HUES64 (cell line): ENCODE measurements at regions not wholly inside any gene's neighbourhood (a gene's known extent, or its start where the extent isn't known, plus 50 kb on each side); places are given as distances from the start of the nearest gene placed in this dataset.

Source experiments
- H3K27ac ChIP-seq: 2 replicates; pipeline ENCODE4 v1.7.0; 2013; ENCODE audit warnings: low read depth, low read length, inconsistent platforms
- H3K27me3 ChIP-seq: 2 replicates; pipeline ENCODE4 v1.6.1; 2013; ENCODE audit warnings: mild to moderate bottlenecking, low read length; ENCODE audit not compliant: insufficient read depth
- H3K36me3 ChIP-seq: 2 replicates; pipeline ENCODE4 v1.6.1; 2013; ENCODE audit warnings: mild to moderate bottlenecking, low read length; ENCODE audit not compliant: insufficient read depth
- H3K4me1 ChIP-seq: 2 replicates; pipeline ENCODE4 v1.6.1; 2013; ENCODE audit warnings: mild to moderate bottlenecking, low read length, moderate library complexity; ENCODE audit not compliant: insufficient read depth
- H3K4me3 ChIP-seq: 2 replicates; pipeline ENCODE4 v1.5.1; 2013; ENCODE audit warnings: mild to moderate bottlenecking, low read length, moderate library complexity
- H3K9ac ChIP-seq: 2 replicates; pipeline ENCODE4 v1.6.1; 2013; ENCODE audit warnings: mild to moderate bottlenecking, low read depth, low read length
- H3K9me3 ChIP-seq: 2 replicates; pipeline ENCODE4 v1.6.1; 2013; ENCODE audit warnings: low read depth, low read length; ENCODE audit not compliant: insufficient read depth
- WGBS: fragments of 150-250, 120-280 bp; methylation state at CpG from one replicate; pipeline ENCODE4 v1.1.7; 2013; ENCODE audit warnings: missing lambda C conversion rate; 5-methylcytosine and 5-hydroxymethylcytosine counted together

- Histone ChIP-seq H3K4me1 (no peaks in the 10 kb centered on the region), H3K36me3 (no peaks in the 10 kb centered on the region), H3K27me3 (no peaks in the 10 kb centered on the region), H3K4me3 (no peak overlapping the region), H3K9me3 (no peaks in the 10 kb centered on the region), H3K27ac (no peak overlapping the region), H3K9ac (no peak overlapping the region)
Observed at GRCh38 chr4:126328914-126329313, 1014.2 kb downstream of the FAT4 start.

GRCh38 chr4:126338548-126338947 lies 1023.8 kb downstream of the FAT4 start:
- Histone ChIP-seq H3K4me1 (no peaks in the 10 kb centered on the region), H3K9me3 (no peaks in the 10 kb centered on the region), H3K27me3 (no peaks in the 10 kb centered on the region), H3K4me3 (no peak overlapping the region), H3K27ac (no peak overlapping the region), H3K36me3 (no peaks in the 10 kb centered on the region), H3K9ac (no peak overlapping the region)
- 90% methylated on average over 2 of the region's 2 CpGs for WGBS

GRCh38 chr4:126341927-126342326 lies 1027.2 kb downstream of the FAT4 start:
- Histone ChIP-seq H3K27ac (no peak overlapping the region), H3K27me3 (no peaks in the 10 kb centered on the region), H3K36me3 (no peaks in the 10 kb centered on the region), H3K4me1 (no peaks in the 10 kb centered on the region), H3K9ac (no peak overlapping the region), H3K9me3 (no peaks in the 10 kb centered on the region), H3K4me3 (no peak overlapping the region)
- WGBS, result 98% methylated on average over 1 of the region's 1 CpG

GRCh38 chr4:126344472-126344871 lies 1029.7 kb downstream of the FAT4 start:
- H3K27ac ChIP-seq, result no peak overlapping the region
- no peaks in the 10 kb centered on the region for H3K9me3 ChIP-seq
- 70% methylated on average over 4 of the region's 6 CpGs for WGBS
- no peak overlapping the region for H3K9ac ChIP-seq
- H3K27me3 ChIP-seq, result no peaks in the 10 kb centered on the region
- no peak overlapping the region for H3K4me3 ChIP-seq
- H3K36me3 ChIP-seq, result no peaks in the 10 kb centered on the region
- no peaks in the 10 kb centered on the region for H3K4me1 ChIP-seq

- Histone ChIP-seq H3K9ac (no peak overlapping the region), H3K27ac (no peak overlapping the region), H3K4me1 (no peaks in the 10 kb centered on the region), H3K27me3 (no peaks in the 10 kb centered on the region), H3K36me3 (no peaks in the 10 kb centered on the region), H3K4me3 (no peak overlapping the region), H3K9me3 (no peaks in the 10 kb centered on the region)
- 95% methylated on average over 2 of the region's 2 CpGs for WGBS
Observed at GRCh38 chr4:126346654-126347053, 1031.9 kb downstream of the FAT4 start.

GRCh38 chr4:126354784-126355183 lies 1040.0 kb downstream of the FAT4 start:
- WGBS, result 98% methylated on average over 3 of the region's 3 CpGs
- Histone ChIP-seq H3K4me3 (no peak overlapping the region), H3K9ac (no peak overlapping the region), H3K36me3 (no peaks in the 10 kb centered on the region), H3K27ac (no peak overlapping the region), H3K27me3 (no peaks in the 10 kb centered on the region), H3K9me3 (no peaks in the 10 kb centered on the region), H3K4me1 (no peaks in the 10 kb centered on the region)

GRCh38 chr4:126358041-126358440 lies 1043.3 kb downstream of the FAT4 start:
- no peak overlapping the region for H3K4me3 ChIP-seq
- H3K9me3 ChIP-seq, result no peaks in the 10 kb centered on the region
- H3K36me3 ChIP-seq, result no peaks in the 10 kb centered on the region
- no peak overlapping the region for H3K27ac ChIP-seq
- no peaks in the 10 kb centered on the region for H3K27me3 ChIP-seq
- 0 out of 2 replicates have a peak, but pooled peaks cover 8% of the 10 kb centered on the region for H3K4me1 ChIP-seq
- H3K9ac ChIP-seq, result no peak overlapping the region
- WGBS, result 100% methylated on average over 1 of the region's 2 CpGs

- no peak overlapping the region for H3K27ac ChIP-seq
- 0 out of 2 replicates have a peak, but pooled peaks cover 8% of the 10 kb centered on the region for H3K4me1 ChIP-seq
- no peaks in the 10 kb centered on the region for H3K27me3 ChIP-seq
- H3K9me3 ChIP-seq, result no peaks in the 10 kb centered on the region
- WGBS, result 63% methylated on average over 2 of the region's 4 CpGs
- H3K36me3 ChIP-seq, result no peaks in the 10 kb centered on the region
- H3K4me3 ChIP-seq, result no peak overlapping the region
- H3K9ac ChIP-seq, result no peak overlapping the region
Observed at GRCh38 chr4:126361287-126361686, 1046.5 kb downstream of the FAT4 start.

- Histone ChIP-seq H3K4me3 (no peak overlapping the region), H3K4me1 (0 out of 2 replicates have a peak, but pooled peaks cover 8% of the 10 kb centered on the region), H3K9me3 (no peaks in the 10 kb centered on the region), H3K27me3 (no peaks in the 10 kb centered on the region), H3K36me3 (no peaks in the 10 kb centered on the region), H3K9ac (no peak overlapping the region), H3K27ac (no peak overlapping the region)
- 89% methylated on average over 1 of the region's 1 CpG for WGBS
Observed at GRCh38 chr4:126364311-126364911, 1049.7 kb downstream of the FAT4 start.

GRCh38 chr4:126369076-126369475 lies 1054.3 kb downstream of the FAT4 start:
- Histone ChIP-seq H3K4me1 (no peaks in the 10 kb centered on the region), H3K9ac (no peak overlapping the region), H3K4me3 (no peak overlapping the region), H3K9me3 (no peaks in the 10 kb centered on the region), H3K27me3 (no peaks in the 10 kb centered on the region), H3K36me3 (no peaks in the 10 kb centered on the region), H3K27ac (no peak overlapping the region)

- 98% methylated on average over 1 of the region's 2 CpGs for WGBS
- H3K9me3 ChIP-seq, result no peaks in the 10 kb centered on the region
Observed at GRCh38 chr4:126372634-126373033, 1057.9 kb downstream of the FAT4 start.

GRCh38 chr4:126375462-126376054 lies 1060.8 kb downstream of the FAT4 start:
- 0 out of 2 replicates have a peak, but pooled peaks cover 9% of the 10 kb centered on the region for H3K4me1 ChIP-seq
- H3K4me3 ChIP-seq, result no peak overlapping the region
- no peak overlapping the region for H3K27ac ChIP-seq
- 100% methylated on average over 1 of the region's 2 CpGs for WGBS
- H3K9ac ChIP-seq, result no peak overlapping the region
- H3K27me3 ChIP-seq, result no peaks in the 10 kb centered on the region
- H3K9me3 ChIP-seq, result no peaks in the 10 kb centered on the region
- no peaks in the 10 kb centered on the region for H3K36me3 ChIP-seq

More at GRCh38 chr4:126372634-126373033, 1057.9 kb downstream of the FAT4 start:
- H3K4me1 ChIP-seq, result 0 out of 2 replicates have a peak, but pooled peaks cover 9% of the 10 kb centered on the region
- H3K9ac ChIP-seq, result no peak overlapping the region
- H3K27ac ChIP-seq, result no peak overlapping the region
- no peaks in the 10 kb centered on the region for H3K36me3 ChIP-seq
- no peaks in the 10 kb centered on the region for H3K27me3 ChIP-seq
- H3K4me3 ChIP-seq, result no peak overlapping the region
